HG03159 (cell line): ENCODE measurements at regions not wholly inside any gene's neighbourhood (a gene's known extent, or its start where the extent isn't known, plus 50 kb on each side); places are given as distances from the start of the nearest gene placed in this dataset.

Experiments used
- ATAC-seq: cut with Tn5 transposase; IDR thresholded peaks from one replicate; pipeline ENCODE4 v1.9.1; 2021; ENCODE audit warnings: mild to moderate bottlenecking, moderate library complexity; ENCODE audit not compliant: unreplicated experiment

DNA sequence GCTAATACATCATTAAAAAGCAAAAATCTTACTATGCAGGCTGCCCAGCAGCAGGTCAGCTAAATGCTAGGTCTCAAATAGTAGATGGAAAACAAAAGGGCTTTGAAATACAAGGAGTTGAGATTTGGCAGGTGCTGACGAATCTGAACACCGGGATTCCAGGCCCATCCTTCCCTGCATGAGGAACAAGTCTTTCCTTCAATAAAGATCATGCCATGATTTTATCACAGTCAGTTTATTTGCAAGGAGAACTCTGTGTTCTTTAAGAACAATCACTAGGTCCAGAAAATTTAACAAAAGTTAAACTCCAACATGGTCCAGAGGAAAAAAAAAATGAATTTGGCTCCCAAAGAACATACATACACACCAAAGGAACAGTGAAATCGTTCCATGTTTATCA is 551.4 kb downstream of the SLITRK6 start:
- ATAC-seq: no peak

DNA sequence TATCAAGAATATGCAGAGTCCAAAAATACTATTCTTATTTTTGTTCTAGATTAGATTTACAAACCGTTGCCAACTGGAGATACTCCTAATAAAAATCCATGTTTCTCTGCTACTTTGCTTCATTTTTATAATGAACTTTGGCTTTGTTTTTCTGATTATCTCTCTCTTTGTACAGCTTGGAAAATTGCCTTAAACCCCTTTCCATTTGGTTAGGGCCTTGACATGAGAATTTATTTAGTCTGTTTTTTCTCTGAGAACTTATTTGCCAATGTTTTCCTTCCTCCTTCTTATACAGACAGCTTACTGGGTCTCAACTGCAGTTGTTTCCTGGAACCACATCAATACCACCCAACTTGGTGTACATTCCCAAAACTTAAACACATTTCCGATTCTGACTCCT is 555.4 kb downstream of the SLITRK6 start:
- no peak for ATAC-seq

DNA sequence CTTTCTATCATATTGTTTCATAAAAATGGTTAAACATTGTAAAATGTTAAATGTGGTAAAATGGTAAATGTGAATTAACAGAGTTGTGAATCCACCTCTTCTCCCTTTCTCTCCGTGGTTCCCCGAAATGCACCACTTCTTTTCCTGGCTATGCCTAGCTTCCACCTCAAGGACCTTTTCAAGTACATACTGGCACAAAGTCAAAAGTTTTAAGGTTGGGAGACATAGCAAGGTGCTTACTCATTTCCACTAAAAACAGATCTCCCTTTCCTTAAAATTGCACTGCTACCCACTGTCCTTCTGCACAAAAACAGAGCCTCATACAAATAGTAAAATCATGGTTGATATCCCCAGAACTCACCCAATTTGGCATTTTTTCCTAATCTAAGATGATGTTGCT is 558.2 kb downstream of the SLITRK6 start:
- ATAC-seq: no peak

DNA sequence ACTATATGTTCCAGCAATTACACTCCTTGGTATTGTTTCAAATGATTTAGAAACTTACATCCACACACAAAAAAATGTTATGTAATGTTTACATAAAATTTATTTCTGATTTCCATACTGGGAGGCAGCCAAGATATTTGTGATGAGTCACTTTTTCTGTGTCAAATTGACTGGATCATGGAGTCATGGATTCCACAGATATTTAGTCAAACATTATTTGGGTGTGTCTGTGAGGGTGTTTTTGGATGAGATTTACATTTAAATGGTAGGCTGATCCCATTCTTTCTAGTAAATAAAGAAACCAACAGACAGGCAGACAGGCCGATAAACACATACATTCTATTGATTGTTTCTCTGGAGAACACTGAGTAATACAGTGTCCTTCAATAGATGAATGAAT is 562.8 kb downstream of the SLITRK6 start:
- no peak for ATAC-seq

DNA sequence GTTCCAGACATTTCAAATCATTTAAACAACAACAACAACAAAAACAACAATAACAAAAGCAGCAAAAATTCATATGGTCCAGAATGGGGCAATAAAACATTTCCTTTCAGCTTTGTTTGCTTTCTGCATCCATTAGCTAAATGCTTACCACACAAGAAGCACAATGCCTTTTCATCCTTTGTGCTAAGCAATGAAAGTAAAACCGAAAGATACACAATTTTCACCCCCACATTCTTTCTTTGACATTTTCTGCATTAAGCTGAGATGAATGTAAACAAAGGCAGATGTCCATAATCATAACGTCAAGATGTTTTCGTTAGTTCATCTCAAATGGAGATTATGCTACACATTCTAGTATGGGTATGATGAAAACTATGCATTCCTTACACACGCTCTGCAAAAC is 568.5 kb downstream of the SLITRK6 start:
- no peak for ATAC-seq

DNA sequence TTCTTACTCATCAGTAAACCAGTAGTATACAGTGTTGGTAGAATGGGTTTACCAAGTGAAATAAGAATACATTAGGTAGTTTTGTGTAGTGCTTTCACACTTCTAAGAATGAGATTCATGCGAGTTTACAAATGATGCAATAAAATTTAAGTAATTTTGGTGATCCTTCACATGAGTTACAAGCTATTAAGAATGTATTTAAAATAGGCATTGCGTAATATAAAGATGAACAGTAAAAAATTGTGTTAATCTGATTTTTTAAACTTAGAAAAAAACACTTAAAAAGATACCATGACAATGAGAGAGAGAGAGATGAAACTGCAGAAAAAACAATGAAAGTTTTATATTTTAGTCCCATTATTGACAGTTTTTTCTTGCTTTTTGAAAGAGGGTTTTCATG is 570.5 kb downstream of the SLITRK6 start:
- no peak for ATAC-seq

DNA sequence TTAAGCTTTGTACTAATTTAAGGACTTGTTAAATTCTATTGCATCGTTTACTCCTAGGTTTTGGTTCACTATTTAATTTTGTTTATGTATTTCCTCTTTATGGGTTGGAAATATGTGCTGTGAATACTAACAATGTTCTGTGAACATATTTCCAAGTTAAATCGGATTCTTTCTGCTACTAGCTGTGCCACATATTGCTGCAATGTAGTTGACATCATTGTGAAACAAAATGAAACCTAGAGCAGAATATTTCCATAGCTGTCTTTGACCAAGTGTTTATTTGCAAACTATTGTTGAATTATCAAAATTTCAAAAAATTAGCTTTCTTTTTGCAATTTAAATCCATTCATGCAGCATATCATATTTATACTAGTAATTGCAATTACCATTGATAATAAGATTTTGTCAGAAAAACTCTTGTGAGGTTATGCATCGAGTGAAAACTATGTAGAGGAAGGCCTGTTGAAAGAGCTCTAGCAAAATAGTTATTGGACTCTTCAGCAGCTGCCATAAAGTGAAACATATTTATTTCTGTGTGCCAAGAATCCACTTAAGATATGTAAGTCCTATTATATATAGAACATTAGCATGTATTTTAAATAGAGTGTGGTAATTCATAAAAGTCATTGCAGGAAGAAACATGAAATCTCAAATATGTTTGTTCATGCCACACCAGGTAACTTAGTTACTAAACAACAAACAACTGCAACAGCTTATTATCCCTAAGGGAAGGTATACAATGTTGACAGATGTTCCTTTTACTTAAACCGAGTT is 575.1 kb downstream of the SLITRK6 start:
- no peak for ATAC-seq

DNA sequence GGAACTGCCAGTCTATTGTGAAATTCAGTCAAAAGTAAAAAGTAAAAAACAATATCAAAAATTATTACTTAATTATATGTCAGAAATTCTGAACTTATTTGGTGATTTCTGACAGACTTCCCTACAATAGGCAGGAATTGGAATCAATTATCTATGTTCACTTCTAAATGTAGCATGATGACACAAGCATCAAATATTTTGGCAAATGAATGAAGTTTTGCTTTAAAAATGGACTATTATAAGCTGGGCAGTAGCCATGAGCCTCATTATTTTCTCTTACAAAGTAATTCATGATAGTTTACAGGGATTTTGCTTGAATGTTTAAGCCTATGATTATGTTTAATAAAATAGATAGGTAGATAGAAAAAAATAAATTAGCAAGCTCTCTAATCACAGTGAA is 582.6 kb downstream of the SLITRK6 start:
- no peak for ATAC-seq

DNA sequence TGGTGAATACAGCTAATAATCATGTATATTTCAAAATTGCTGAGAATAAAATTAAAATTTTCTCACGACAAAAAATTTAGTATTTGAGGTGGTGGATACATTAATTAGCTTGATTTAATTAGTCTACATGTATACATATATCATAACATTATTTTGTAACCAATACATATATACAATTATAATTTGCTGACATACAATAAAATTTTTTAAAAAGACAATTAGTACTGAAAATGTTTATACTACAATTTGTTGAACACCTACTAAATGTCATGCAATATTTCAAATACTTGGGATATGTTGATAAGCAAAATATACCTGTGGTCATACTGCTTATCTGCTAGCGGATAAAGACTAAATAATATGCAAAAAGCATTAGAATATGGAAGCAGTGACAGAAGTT is 586.5 kb downstream of the SLITRK6 start:
- no peak for ATAC-seq

DNA sequence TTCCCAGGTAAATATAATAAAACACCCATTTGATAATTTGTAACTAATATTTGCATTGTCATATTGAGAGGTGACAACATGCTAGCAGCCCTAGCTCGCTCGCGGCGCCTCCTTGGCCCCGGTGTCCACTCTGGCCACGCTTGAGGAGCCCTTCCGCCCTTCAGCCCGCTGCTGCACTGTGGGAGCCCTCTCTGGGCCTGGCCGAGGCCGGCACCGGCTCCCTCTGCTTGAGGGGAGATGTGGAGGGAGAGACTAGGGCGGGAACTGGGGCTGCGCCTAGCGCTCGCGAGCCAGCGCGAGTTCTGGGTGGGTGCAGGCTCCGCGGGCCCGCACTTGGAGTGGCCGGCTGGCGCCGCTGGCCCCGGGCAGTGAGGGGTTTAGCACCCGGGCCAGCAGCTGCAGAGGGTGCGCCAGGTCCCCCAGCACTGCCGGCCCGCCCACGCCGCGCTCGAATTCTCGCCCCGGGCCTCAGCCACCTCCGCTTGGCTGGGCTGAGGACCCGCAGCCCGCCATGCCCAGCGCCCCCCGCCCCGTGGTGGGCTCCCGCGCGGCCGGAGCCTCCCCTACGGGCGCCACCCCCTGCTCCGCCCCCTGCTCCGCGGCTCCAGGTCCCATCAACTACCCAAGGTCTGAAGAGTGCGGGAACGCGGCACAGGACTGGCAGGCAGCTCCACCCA is 594.4 kb downstream of the SLITRK6 start:
- no peak for ATAC-seq

DNA sequence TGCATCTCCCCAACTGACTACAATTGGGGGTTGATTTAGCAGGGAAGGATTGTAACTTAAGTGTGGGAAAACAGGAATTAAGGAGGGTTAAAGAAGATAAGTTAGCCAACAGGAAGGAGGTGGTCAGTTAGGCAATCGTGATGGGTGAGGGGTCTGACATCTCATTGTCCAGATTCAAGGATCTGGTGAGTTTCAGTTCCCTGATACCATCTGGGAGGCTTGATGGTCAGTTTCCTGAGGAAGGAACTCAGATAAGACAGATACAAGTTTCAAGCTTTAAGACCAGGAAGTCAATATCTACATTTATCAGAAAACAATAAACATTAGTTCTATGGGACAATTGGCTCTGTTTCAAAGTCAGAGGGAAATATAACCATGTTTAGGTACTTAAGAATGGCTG is 601.8 kb downstream of the SLITRK6 start:
- ATAC-seq: no peak

DNA sequence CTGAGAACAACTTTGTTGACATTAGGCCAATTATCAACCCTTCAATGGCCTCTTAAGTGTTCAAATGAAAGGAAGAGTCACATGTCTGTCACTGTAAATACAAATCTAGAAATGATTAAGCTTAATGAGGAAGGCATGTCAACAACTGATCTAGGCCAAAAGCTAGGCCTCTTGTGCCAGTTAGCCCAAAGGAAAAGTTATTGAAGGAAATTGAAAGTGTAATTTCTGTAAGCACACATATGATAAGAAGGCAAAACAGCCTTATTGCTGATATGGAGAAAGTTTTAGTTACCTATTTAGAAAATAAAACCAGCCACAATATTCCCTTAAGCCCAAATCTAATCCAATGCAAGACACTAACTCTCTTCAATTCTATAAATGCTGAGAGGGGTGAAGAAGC is 604.7 kb downstream of the SLITRK6 start:
- no peak for ATAC-seq

DNA sequence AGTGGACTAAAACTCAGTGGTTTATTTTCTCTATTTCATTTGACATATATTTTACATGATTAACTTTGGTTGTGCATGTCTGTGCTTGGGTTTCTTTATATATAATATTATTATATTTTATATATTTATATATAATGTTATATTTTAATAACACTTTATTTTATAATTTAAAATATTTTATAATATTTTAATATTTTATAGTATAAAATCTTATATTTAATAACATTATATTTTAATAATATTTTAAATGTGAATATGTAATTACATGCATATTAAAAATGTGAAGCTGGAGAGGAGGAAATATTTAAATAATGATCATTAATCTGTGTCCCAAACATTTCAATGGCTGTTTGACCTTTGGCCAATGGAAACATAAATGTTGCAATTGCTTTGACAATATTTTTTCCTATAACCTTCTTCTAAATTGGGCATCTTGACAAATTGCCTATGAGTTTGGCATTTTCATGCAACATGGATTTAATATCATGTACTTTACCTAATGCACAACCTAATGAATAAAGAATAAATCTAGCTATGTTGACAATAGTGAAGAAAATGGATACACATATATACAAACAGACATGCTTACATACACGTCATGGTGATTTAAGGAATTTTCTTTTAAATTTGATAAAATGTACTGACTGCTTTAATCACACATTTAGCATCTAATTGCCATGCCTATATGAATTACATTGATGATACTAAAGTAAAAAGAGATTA is 607.1 kb downstream of the SLITRK6 start:
- no peak for ATAC-seq

DNA sequence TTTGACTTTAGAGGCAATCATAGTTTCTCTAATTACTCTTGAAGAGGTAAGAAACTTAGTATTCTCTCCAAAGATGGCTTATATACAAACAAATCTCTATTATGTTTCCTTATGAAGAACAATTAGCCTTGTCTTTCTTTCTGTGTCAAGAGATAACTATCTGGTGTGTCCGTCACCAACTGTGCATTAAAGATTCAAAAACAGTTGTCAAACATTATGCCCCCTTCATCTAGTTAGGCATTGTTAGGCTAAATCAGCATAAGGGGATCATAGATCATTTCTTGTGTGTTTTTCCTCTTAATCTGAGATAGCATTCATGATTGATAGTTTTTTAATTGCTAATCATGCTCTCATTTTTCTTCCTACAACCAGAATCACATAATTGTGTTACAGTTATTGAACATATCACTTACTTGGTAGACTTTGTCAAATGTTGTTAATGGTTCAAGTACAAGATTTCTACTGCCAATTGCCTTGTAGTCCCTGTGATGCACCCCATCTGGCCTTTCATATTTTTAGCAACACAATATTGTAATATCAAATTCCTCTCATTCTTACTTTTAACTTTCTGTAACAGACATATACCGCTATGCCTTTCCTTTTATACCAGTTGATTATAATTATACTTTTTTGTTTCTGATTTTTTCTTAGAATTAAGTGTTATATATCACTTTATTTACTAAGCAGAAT is 612.7 kb downstream of the SLITRK6 start:
- ATAC-seq: no peak

DNA sequence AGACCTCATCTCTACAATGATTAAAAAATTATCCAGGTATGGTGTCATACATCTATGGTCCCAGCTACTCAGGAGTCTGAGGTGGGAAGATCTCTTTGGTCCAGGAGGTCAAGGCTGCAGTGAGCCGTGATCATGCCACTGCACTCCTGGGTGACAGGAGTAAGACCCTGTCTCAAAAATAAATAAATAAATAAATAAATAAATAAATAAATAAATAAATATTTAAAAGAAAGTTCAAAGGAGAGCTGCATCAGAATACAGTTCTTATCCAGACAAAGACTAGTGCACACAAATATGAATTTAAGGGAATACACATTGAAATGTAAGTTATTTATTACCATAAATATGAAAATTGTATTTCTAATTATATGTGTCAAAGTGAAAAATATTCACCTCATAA is 624.9 kb downstream of the SLITRK6 start:
- no peak for ATAC-seq

DNA sequence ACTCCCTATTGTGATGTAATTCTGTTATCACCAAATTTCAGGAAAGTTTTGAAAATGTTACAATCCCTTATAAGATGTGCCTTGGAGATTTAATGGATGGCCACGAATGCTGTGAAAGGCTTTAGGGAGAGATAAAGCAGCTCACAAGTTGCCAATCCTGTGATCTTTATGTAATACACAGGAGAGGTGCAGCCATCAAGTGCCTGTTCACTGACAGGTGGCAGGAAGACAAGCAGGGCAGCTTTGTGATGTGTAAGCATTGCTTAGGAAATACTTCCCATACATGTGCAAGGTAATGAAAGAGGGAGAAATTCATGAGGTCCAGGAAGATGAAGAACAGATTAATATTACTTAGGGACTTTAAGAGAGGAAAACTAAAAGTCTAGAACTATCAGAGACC is 628.8 kb downstream of the SLITRK6 start:
- no peak for ATAC-seq

DNA sequence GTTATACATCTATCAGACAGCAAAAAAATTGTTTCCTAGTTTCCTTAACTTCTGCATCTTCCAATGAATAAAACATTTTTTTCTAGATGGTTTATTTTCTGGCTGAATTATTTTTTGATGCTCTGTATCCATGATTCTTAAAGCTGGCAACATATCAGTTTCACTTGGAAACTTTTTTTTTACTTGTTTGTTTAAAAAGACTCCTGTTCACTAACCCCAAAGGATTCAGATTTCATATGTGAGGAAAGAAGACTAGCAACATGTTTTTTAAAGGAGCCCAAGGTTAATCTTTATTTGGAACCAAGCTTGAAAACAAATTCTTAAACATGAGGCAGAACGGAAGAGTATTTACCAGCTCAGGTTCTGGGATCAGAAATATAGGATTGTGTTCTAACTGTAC is 632.3 kb downstream of the SLITRK6 start:
- no peak for ATAC-seq

DNA sequence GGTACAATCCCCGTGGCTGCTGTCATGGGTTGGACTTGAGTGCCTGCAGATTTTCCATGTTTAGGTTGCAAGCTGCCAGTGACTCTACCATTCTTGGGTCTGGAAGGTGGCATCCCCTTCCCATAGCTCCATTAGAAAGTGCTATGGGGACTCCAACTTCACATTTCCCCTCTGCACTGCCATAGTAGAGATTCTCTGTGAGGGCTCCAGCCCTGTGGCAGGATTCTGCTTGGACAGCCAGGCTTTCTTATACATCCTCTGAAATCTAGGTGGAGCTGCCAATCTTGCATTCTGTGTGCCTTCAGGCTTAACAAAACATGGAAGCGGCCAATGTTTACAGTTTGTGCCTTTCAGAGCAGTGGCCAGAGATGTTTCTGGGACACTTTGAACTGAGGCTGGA is 636.2 kb downstream of the SLITRK6 start:
- no peak for ATAC-seq

DNA sequence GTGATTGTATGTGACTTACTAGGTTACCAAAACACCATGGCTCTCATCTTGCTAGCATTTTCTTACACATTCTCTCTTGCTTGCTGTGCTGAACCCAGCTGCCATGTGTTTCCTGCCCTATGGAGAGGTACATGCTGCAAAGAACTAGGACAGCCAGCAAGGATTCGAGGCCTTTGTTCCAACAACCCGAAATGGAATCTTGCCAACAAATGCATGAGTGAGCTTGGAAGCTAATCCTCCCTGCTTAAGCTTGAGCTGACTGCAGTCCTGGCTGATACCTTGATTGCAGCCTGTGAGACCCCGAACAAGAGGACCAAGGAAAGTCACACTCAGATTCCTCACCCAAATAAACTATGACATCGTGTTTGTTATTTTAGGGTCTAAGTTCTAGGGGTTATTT is 651.2 kb downstream of the SLITRK6 start:
- no peak for ATAC-seq

DNA sequence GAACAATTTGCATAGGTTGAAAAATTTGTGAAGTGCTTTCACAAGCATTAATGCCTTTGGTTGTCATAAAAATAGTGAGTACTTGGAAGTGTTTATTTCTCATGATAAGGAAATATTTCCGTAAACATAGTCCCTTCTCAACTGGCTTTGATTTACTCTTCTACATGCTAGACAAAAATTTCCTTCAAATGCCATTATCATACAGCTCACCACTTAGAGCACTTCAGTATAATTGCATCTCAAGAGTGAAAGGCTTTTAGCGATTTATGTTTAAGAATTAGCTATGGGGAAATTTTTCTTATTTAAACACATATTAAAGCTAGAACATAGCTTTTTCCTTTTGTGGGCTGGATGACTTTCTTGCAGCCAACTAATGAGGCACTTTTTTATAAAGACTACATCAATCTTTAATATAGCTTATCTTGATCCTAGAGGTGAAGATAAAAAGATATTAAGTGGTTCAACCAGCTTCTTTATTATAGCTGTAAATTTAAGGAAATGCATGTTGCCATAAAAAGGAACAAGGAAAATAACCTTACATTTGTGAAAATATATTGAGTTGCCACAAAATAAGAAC is 656.8 kb downstream of the SLITRK6 start:
- no peak for ATAC-seq

DNA sequence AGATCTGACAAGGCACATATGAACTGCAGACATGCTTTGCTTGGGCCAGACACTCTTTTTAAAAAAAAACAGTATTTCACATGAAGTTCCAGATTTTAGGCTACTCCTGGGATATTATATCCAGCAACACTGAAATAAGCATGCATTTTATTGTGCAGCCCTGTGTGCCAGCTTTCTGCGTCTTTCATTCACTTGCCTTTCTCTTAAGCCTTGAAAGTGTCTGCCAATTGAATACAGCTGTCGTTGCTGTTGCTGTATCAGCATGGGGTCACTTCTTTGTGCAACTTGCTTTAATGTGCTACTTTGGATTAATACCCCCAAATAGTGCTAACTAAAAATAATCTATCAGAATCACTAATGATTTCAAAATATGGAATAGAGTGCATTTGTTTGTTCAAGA is 657.8 kb downstream of the SLITRK6 start:
- no peak for ATAC-seq
